A204.1 (cell line): ENCODE measurements at regions not wholly inside any gene's neighbourhood (a gene's known extent, or its start where the extent isn't known, plus 50 kb on each side); places are given as distances from the start of the nearest gene placed in this dataset.
"Not testable (repeated sequence)": the region's sequence is repeated elsewhere in the genome, so short reads cannot be mapped to it uniquely, and the experiment has no call there.

Experiments used
- FAIRE-seq: peaks from 2 replicates; lab custom pipeline; 2012; peaks lifted over from hg19 to GRCh38; lab: Jason Lieb, UNC

- no peak for FAIRE-seq
These were observed 345.3 kb downstream of the MATN1 start for GRCh38 chr1:30378003-30378596.

GRCh38 chr1:30377230-30378002 is 346.0 kb downstream of the MATN1 start:
- no peak for FAIRE-seq

DNA sequence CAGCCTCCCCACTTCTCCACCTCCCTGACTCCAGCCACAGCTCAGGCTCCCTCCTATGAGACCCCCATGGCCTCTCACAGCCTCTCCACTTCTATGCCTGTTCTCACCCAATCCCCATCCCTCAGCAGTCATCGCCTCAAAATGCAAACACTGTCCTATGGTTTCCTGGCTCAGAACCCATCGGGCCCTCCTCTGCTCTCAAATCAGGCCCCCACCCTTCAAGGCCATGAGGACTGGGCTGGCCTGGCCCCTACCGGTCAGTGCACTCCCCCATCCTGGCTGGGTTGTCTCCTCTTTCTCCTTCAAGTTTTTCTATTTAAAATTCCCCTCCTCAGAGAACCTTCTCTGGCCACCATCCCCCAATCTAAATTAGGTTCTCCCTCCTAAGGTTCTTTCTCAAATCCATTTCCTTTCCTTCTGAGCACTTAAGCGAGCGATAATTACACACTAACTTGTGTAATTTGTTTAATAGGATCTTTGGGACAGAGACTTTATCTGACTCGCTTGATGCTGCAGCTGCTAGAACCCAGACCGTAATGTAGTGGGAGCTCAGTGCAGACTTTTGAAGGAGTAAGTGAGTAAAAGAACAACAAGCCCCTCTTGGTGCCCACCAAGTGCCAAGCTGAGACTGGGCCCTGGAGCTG is 347.2 kb downstream of the MATN1 start:
- no peak for FAIRE-seq

DNA sequence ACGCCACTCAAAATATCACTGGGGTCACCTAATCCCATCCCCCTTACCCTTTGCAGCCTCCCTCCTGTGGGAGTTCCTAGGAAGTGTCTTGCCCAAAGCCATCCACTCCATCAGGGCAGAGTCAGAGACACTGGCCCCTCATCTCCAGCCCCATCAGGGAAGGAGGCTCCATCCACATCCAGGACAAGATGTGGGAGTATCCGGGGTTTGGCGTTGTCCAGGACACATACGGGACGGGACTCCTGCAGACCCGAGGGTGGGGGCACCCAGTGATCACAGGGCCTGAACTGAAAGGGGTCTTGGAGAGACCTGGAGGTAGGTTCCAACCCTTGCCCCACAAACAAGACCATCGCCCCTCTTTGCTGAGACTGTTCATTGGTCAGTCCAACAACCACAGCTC is 348.2 kb downstream of the MATN1 start:
- no peak for FAIRE-seq

GRCh38 chr1:30374400-30375070 is 348.9 kb downstream of the MATN1 start:
- FAIRE-seq: no peak

DNA sequence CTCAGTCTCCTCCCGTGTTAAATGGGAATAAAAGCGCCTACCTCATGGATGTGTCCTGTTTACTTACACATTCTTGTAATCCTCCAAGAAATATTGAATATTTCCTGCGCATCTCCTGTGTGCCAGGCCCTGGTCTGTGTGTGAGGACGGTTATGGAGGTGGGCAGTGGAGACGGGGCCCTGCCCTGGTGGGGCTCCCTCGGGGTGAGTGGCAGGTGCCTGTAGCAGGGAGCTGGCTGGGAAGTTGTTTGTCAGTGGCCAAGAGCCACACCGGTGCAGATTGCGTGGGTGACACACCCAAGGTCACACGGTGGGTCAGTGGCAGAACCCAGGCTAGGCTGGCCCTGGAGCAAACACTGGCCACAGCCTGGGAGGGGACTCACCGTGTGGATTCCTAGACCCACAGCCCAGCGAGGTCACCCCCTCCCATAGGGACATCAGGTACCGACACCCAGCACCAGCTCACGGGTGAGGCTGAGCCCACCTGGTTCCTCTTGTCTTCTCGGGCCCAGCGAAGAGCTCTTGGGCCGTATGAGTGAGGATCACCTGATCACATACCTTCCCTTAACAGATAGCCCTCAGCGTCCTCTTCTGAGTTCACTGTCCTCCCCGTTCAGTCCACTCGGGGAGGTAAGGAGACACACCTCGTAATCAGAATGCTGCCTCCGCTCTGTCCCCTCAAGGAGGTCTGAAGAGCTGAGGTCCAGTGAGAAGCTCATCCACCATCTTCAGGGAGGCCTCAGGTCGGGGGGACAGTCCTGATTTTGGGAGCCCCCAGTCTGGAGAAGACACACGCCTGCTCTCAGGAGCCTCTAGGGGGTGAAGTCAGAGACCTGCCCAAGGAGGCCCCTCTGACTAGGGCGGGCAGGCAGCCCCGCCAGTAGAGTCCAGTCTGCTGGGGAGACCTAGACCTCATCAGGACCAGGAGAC is 349.6 kb downstream of the MATN1 start:
- FAIRE-seq: no peak

GRCh38 chr1:30372792-30373433 is 350.5 kb downstream of the MATN1 start:
- FAIRE-seq: no peak

- no peak for FAIRE-seq
These were observed 351.2 kb downstream of the MATN1 start for GRCh38 chr1:30371888-30372791.

DNA sequence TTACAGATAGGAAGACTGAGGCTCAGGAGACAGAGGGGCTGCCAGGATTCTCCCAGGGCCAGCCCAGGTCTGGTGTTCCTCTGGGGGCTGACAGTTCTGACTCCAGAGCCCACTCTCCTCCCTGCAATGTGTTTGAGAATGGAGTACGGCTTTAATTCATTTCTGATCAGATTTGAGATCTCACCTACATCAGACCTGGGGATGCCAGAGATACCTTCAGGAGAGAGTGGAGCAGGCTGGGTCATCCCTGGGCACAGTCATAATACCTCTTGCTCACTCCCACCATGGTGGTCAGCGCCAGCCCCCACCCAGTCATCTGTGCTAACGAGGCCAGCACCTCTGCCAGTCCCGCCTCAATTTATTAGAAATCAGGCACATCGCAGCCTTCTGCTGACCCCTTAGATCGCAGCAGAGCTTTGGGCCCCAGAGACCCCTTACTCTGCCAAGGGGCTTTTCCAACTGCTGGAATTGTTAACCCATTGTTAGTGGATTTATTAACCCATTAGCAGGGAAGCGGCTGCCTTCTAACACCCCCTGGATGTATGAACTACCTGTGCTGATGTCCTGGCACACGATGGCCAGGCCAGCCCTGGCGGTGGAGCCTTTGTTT is 352.1 kb downstream of the MATN1 start:
- FAIRE-seq: no peak

DNA sequence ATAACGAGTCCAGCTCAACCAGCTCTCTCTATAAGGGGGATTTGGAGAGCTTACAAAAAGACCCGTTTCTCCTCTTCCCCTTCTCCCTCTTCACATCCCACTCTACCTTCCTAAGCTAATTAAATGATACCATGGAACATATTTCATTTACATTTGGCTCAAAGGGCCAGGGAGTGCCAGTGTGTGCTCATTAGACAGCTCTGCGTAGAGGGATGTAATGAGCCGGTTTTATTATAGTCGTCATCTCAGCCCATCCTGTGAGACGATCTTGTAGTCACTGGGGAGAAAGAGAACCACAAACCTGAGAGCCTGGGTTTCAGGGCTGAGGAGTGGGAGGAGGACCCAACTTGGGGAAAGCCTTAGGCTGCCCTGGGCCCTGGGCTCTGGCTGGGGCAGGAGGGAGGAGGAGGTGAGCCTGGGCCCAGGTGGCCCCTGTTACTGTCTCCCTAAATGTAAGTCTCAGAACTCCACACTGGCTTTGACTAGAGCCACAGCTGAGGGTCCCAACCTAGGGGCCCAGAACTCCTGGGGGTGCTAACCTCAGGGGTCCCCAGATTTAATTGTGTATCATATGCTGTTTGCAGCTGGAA is 354.6 kb downstream of the MATN1 start:
- FAIRE-seq: no peak

GRCh38 chr1:30366911-30367310 is 356.5 kb downstream of the MATN1 start:
- FAIRE-seq: no peak

GRCh38 chr1:30366199-30366598 is 357.2 kb downstream of the MATN1 start:
- no peak for FAIRE-seq

DNA sequence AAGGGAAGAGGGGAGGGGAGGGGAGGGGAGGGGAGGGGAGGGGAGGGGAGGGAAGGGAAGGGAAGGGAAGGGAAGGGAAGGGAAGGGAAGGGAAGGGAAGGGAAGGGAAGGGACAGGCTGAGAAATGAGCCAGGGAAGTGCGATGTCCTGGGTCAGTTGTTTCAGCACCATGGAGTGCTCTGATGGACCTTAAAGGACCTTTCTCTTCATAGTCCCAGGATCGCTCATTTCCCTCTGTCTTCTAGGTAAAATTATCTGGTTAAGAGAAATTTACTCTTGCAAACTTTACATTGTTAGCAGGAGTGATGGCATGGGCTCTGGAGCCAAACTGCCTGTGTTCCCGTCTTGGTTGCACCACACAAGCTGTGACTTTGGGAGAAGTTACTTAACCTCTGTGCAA is 357.8 kb downstream of the MATN1 start:
- FAIRE-seq: no peak

DNA sequence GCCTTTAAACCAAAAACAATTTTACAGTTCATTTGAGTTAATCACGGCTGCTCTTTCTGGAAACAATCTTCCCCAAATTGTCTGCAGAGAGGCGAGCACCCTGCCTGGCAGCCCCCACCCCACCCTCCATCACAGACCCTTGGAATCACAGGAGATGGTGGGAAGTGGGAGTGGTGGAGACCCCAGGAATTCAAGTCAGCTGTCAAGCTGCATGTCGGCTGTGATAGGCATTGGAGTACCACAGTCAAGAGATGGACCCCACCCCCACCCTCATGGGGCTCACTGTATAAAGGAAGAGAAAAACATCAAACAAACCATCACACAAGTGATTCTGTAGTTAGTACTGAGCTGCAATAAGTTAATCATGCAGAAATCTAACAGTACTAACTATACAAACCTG is 360.4 kb downstream of the MATN1 start:
- FAIRE-seq: no peak

DNA sequence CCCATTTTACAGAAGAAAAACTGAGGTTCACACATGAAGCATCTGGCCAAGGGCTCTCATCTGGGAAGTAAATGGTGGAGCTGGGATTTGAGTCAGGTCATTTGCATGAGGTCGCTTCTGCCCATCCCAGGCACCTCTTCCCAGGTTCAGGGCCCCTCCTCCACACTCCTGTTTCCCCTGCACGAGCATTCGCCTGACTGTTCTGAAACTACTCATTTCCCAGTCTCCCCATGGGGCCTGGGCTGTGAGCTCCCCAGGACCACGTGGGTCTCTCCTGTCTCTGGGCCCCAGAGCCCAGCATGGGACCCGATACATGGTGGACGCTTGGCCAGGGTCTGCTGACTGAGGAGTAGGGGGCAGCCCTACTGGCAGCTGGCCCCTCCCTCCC is 360.8 kb downstream of the MATN1 start:
- no peak for FAIRE-seq

GRCh38 chr1:30361890-30362602 is 361.3 kb downstream of the MATN1 start:
- not testable (repeated sequence) for FAIRE-seq

DNA sequence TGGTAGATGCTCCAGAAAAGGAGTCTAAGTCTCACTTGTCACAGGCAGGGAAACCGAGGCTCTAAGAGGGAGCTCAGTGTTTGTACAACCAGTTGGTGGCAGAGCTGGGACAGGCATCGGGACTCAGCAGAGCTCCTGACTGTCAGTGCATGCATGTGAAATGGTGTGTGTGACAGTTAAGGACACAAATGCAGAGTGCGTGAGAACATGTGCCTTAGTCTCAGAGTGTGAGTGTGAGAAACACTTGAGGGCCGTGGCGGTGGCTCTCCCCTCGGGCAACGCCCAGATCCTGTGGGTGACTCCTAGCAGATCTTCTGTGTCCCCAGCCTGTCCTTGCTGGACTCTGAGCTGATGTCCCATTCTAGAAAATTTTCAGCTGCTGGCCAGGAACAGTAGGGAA is 362.6 kb downstream of the MATN1 start:
- FAIRE-seq: no peak

DNA sequence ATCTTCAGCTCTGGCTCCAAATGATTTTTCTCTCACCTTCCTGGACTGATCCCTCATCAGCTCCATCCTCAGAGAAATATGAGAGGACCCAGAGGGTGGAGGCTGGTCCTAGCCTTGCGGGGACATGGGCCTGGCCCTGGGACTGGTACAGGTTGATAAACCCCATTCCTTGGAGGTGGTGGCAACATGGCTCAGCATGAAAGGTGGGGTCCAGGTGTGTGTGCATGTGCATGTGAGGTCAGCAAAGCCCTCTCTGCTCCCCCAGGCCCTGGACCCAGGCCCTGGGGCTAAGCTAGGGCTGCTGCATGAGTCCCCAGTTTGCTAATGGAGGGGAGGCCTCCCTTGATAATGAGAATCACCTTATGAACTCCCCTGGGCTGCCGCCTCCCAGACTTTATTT is 363.1 kb downstream of the MATN1 start:
- FAIRE-seq: no peak
